NCI-H2171 treated with DMSO at 0.1 percent for 48 hours (cell line): ENCODE measurements at regions not wholly inside any gene's neighbourhood (a gene's known extent, or its start where the extent isn't known, plus 50 kb on each side); places are given as distances from the start of the nearest gene placed in this dataset.

Experiments
- DNase-seq: peaks from one replicate; lab custom pipeline; 2025; lab: John Stamatoyannopoulos, UW

DNA sequence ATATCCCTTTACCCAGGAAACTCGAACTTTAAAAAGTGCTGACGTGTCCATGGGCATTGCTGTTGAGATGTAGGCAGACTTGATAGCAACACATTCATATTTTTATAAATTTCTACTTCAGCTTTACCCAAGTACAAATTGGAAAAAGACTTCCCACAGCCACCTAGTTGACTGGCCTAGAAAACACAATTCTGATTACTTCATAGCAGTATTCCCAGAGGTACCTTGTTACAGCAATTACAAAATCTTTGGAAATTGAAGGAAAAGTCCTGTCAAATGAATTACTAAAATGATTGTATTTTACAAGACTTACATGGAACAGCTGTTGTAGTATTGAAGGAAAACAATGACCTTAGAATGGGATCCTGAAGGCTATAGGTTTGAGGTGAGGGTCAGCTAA lies 130.7 kb upstream of the NREP start:
- no peak for DNase-seq

DNA sequence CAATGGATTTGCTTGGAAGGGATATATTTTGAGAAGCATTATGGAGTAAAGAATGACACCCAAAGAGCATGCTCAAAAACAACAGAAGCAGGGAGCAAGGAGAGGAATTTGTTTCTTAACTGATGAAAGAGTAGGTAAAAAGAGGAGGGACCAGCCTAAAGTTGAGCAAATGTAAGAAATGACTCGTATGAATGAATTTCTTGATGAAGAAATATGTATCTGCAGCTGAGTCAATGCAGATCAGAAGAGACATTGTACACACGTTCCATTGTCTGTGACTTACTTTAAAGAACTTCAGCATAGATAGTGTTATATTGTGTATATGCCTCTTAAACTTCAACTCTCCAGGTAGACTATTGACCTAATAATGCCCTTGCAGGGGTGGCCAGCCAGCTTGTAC lies 112.7 kb upstream of the NREP start:
- no peak for DNase-seq

DNA sequence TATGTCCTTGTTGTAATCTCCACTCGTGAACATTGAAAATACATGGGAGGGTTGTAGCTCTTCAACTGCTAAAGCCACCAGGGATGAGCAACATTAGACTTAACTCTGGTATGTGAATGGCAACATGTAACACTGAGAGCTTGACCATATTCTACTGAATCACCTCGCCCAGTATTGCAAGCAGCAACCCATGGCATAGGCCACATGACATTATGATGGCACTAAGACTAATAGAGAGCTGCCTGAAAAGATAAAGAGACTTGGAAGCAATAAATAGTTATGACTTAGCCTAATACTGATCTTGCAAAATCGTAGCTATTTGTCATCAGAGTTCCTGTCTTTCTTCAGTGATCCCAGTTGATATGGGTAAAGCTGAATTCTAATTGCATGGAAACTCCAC lies 108.4 kb upstream of the NREP start:
- DNase-seq: no peak

DNA sequence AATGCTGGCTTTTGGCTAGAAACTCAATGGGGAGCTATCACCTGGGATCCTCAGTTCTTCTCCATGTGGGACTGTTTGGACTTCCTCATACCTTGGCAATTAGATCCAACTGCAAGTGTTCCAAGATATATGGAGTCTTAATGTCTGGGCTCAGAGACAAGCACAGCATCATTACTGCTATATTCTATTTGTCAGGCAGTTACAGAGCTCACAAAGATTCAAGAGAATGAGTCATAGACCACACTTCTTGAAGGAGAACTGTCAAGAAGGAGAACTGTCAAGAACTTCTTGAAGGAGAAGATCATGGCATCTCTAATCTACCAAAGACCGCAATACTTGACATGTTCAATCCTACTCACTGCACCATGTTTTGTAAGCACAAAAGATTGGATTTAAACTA lies 106.8 kb upstream of the NREP start:
- DNase-seq: no peak

DNA sequence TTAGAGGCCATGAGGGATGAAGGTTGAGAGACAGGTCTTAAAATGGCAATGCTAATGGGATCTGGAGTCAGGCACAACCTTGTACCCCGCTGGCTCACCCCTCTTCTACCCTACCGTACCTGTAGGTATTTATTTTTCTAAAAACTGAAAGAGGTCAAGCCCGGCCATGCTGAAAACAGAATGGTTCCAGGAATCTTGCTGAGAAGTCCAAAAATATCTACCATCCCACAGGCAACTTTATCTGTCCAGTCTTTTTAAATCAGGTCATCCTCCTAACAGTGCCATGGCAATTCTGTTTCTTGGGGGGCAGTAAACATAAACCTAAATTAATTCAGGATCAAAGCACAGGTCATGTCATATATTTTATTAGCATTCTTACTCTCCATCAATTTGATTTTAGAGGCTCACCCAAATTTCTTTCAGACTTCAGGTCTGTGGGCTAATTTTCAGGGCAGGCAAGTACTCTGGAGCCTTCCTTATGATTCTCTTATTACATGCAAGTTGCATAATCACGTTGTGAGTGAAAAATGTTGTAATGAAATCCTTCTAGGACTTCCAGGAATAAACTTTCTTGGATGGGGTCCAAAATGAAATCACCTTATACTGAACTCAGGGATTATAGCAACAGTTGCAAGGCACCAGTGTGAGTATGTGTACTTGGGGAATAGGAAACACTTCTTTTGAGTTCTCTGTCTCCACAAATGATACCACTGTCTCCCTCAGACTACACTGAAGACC lies 102.7 kb upstream of the NREP start:
- no peak for DNase-seq

DNA sequence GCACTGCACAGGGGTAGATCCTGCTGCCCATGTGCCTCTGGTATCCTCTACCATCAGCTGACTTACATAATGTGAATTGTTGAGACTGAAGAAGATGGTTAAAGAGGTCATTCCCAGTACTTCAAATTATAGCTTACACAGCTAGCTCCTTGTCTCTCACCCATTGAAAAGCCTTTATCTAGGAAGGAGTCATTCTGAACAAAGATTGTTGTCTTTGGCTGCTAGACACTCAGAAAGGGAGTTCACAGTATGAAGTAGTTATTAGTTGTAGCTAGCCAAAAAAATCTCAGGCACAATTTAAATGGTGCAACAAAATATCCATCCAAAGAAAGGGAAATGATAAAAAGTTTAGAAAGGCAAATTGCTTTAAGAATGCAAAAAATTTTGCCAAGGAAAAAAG lies 102.0 kb upstream of the NREP start:
- no peak for DNase-seq

DNA sequence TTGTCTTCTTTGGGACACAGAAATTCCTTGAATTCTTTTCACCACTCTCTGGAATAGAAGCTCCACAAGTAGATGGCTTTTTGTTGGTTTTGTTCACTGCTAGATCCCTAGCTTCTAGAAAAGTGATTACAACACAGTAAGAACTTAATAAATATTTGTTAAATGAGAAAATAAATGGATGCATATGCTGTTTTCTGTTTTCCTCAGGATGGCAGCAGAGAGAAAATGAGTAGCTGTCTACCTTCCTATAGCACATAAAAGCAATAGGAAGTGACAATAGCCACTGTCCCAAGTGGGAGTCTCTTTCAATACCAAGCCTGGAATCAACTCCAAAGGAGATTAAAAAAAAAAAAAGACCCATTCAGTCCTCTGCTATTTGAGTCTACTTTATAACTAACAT lies 100.6 kb upstream of the NREP start:
- no peak for DNase-seq

DNA sequence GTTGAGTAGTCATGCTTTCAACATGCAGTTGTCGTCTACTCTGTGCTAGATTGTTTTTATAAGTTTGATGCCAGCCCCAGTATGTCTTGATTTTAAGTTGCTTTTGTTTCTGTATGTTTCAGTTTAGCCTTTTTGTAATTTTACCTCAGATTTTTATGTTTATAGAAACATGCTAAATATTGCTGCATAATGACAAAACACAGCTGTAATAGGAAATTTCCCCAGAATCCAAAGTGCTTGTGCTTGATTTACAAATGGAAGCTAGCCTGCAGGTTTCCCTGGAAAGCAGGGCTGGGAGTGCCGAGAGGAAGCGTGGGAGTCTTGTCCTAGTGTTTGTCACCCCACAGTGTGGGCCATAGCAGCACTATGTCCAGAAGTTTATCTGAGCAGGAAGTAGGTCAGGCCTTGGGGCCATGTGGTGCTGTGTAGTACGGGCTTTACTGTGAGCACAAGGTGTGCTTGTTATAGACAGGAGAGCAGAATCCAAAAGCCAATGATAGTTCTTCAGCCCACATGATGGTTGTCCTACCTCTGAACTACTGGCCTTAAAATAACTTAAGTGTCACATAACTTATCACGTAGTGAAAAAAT lies 100.0 kb upstream of the NREP start:
- no peak for DNase-seq

DNA sequence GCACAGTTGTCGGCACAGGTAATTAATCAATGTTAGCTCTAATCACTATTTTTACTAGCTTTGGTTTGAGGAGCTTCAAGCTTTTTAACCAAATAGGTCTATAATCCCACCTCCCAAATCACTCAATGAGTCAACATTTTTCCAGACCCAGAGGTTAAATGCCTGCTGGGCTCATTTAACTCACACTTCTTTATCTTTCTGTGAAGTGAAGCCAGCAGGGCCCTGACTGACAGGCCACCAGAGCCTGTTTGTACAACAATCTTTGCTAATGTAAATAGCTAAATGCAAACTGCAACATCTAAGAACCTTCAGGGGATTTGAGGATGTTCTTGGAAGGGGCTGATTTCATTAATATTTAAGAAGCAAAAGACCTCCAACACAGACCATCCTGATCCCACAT lies 98.4 kb upstream of the NREP start:
- no peak for DNase-seq

DNA sequence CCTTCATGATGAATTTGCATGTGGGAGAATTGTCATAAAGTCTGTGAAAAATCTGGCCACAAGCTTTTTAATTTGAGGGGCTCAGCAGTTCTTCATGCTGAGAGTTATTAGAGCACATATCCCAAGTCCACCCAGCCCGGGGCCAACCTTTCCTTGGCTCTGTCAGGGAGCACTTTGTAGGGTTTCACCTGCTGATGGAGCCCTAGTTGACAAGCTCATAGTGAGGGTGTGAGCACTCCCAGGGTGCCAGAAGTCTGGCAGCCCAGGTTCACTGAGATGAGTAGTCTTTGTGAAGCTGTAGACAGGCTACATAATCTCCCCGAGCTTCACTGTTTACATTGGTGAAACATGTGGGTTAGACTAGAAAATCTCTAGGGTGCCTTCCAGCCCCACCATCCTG lies 97.2 kb upstream of the NREP start:
- DNase-seq: no peak

DNA sequence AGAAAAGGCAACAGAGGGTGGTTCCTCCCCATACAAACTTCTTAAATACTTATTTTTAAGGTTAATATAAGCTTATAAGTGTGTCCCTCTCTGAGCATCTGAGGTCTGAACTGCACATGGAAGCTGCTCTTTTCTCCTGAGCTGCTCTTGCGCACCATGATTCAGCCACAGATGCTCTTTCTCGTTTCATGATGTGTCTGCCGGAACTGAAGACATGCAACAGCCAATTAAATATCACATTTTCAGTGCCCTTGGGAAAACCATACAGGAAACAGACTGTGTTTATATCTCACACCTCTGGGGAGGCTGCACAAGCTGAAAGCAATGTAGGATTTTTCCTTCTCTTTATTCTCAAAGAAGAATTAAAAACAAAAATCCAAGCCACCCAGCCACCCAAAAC lies 96.8 kb upstream of the NREP start:
- peak; percentile 73 for DNase-seq

DNA sequence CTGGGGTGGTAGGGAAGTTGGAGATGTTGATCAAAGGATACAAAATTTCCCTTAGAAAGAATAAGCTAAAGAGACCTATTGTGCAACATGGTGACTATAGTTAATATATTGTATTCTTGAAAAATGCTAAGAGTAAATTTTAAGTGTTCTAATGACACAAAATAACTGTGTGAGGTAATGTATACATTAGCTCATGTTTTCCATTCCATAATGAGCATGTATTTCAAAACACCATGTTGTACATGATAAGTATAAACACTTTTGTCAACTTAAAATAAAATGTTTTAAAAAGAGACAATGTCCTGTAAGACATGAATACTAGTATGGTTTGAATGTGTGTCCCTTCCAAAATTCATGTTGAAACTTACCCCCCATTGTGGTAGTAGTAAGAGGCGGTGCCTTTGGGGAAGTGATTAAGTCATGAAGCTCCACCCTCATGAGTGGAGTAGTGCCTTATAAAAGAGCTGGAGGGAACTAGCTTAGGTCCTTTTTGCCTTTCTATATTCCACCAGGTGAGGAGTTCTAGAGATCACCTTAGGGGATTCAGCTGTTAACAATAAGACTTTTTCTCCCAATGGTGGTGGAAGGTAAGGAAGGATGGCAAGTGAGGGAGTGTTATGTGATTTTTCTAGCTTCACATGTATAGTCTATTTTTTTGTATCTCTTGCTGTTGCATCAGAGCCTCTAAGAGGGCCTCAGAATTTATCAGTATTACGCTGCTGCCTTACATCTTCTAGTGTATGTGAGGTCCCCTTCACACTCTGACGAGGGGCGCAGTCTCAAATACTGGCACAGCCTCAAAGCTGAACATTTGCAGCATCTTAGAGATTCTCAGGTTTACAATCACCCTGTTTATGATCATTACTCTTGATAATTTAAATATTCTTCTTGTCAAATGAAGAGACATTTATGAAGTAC lies 94.9 kb upstream of the NREP start:
- DNase-seq: no peak

DNA sequence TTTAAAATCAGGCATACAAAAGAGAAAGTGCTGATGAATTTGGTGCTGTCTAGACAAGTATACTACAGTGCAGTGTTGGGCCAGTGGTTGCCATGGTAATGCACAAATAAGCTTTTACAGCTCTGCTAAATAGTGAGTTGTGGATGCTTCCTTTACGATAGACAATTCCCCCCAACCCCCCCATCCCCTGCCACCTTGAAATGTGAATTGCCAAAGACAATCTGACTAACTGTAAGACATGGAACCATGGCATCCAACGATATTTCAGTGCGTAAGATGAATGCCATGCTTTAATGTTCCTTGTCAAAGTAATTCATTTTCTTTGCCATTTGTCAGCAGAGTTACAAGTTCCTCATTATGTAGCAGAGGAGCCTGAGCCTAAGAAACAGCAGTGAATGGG lies 91.5 kb upstream of the NREP start:
- DNase-seq: no peak

DNA sequence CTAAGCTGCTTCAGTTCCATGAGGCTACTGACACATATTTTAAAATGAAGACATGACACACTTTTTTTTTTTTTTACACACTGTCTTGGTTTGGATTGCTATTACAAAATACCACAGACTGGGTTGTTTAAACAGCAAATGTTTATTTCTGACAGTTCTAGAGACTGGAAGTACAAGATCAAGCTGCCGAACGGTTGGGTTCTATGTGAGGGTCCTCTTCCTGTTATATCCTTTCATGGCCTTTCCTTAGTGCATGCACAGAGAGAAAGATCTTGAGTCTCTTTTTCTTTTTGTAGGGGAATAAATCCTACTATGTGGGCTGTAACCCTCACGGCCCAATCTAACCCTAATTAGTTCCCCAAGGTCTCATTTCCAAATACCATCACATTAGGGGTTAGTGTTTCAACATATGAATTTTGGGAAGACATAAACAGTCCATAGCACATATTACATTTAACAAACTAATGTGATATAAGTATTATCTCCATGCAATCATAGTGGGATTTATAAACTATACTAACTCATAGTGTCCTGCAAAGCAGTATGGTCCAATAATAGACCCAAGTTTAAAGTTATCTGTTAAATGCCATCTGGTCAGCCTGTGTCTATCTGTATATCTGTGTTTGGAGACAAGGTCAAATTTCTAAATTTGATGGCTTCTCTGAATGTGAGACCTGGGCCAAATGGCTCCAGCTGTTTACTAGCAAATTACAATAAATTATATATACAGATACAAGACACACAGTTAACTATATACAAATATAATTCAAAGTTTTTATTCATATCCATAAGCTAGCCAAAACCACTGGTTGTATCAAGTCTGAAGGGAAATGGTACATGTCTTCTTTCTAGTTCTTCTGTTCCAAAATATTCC lies 90.3 kb upstream of the NREP start:
- no peak for DNase-seq

DNA sequence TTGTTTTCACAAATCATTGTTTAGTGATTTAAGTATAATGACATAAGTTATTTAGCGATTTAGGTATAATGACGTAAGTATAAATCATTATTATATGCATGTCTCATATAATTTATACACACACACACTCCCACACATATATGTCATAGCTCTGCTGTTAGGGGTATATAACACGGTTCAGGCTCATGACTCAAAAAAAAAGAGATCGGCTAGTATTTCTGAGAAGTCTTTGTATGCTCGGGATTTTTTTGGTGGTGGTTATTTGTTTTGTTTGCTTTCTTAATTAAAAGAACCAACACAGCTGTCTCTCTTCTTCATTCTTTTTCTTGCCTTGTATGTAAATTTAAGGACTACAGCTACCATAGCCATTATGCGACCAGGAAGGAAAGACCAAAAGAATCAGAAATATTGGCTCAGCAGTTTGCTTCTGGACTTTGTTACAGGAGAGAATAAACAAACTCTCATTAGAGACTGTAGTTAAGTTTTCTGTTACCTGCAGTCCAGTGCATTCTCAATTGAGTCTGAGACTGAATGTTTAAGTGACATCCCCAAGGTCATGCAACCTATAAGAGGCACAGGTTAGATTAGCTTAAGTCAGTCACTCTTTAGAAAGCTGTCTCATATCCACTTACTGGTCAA lies 83.2 kb upstream of the NREP start:
- DNase-seq: no peak

DNA sequence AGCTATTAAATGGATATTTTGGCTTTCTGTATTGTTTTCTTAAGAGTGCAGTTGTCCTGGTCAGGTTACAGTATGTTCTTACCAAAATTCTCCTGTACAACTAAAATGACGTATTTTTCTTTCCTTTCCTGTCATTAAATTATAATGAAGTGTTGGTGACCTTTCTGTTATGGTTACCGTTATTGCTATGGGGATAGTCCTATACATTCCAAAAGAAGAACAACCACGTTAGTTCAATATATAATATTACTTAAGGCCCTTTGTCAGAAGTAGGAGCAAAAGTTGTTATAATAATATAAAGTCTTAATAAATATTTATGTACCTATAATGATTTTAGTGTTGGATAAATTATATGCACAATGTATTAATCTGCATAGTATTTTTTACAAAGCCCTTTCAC lies 82.4 kb upstream of the NREP start:
- DNase-seq: no peak

DNA sequence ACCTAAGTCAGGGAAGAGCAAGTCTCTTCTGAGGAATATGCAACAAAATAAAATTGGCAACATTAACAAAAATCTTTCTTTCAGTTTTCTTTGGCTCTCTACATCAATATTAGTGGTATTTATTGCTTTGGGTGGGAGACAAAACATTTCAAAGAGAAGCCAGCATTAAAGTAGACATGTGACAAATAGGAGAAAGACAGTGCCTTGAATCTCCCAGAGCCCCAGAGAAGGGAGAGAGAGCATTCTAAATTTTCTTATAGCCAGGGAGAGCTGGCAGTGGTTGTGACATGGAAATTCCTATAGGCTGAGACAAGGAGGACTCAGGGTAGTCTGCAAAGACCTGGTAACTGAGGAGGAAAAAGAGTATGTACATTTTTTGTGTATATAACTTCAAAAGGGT lies 79.4 kb upstream of the NREP start:
- DNase-seq: no peak

DNA sequence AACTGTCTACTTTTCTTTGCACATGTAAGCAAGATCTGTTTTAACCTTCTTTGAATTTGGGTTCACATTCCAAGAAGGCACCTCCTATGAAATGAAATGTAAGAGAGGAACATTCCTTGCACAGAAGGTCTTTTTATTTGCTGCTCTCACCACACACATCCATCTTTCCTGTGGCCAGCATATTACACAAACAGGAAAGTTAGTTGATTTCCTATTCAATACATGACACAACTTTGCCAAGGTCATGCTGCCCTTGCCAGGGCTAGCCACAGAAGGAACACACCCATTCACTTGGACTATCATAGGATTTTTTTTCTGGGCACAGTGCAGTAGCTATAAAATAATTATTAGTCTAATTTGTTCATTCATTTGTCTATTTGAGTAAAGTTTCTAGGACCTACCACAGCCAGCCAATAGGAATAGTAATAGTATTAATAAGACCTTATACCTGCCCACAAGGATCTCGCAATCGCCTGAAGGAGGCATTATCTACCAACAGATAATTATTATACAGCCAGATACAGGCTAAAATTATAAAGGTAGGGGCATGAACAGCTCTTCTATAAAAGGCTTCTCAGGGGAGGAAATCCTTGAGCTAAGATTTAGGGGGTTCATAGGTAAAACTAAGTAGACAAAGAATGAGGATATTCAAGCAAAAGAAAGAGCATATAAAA lies 78.1 kb upstream of the NREP start:
- DNase-seq: no peak

DNA sequence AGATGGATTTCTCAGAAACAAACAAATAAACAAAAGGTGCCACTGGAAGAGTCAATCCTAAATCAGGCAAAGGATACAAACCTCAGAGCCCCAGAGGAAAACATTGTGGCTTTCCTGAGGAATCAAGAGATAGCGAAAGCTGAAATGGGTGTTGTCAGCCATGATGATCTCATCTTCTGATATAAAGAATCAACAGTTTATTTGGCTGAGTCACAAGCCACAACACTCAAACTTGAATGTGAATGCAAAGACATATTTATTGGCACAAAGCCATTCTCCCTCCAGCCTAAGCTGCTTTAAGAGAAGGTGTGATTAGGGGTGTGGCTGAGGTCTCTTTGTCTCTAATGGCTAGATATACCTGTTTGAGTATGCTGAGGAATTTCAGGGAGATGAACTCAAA lies 73.3 kb upstream of the NREP start:
- DNase-seq: no peak

DNA sequence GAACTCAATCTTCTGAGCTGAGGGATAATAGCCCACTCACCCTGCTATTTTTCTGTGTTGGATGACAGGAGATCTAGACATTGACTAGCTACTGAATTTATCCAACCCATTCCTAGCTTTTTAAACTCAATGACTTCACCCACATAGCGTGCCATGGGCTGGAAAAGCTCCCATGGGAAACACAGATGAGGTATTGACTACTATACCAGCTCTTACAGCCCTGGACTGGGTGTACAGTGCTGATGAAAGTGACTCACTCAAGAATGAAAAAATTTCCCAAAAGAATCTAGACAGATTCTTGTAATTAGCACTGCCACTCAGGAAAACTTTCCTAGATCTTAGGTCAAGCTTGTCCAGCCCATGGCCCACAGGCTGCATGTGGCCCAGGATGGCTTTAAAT lies 72.7 kb upstream of the NREP start:
- no peak for DNase-seq

DNA sequence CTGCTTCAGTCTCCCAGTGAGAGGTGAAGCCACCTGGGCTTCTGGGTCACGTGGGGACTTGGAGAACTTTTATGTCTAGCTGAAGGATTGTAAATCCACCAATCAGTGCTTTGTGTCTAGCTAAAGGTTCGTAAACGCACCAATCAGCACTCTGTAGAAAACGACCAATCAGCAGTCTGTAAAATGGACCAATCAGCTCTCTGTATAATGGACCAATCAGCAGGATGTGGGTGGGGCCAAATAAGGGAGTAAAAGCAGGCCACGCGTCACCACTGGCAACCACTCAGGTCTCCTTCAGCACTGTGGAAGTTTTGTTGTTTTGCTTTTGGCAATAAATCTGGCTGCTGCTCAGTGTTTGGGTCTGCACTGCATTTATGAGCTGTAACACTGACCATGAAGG lies 69.1 kb upstream of the NREP start:
- DNase-seq: no peak
